ENCODE measurements at regions not wholly inside any gene's neighbourhood (a gene's known extent, or its start where the extent isn't known, plus 50 kb on each side); places are given as distances from the start of the nearest gene placed in this dataset.
"Not testable (repeated sequence)": the region's sequence is repeated elsewhere in the genome, so short reads cannot be mapped to it uniquely, and the experiment has no call there.

DNA sequence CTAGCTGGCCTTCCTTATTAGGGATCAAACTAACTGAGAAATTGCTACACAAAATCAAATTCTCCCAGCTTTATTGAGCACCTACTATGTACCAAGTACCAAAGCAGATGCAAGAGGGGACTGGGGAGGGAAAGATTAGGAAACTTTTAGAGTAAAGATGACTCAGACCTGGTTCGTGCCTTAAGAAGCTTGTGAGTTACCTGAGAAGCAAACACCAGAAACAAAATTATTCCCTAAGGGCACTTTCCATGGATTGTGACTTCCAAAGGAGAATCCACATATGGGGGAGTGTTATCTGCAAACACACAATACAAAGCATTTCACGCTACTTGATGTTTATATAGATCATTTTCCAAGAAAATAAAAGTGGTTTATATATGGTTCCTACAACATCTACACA lies 326.9 kb upstream of the HNRNPA3 start:
- DNase-seq = no peak

DNA sequence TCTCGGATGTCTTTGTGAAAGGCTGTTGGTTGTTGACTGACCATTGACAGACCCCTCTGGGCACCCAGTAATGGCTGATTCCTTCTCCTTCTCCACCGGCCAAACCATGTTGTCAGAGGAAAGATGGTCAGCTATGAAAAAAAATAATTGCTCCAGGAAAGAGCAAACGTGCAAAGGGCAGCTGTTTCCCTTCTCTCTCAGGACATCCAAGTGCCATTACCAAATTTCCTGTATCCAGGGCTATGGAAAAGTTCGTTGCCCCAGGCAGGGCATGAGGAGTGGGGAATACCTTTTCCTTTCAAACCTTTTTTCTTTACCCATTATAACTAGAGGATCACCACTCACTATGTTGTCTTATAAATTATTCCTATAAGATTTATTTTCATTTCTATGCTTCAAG lies 321.5 kb upstream of the HNRNPA3 start:
- DNase-seq = no peak

DNA sequence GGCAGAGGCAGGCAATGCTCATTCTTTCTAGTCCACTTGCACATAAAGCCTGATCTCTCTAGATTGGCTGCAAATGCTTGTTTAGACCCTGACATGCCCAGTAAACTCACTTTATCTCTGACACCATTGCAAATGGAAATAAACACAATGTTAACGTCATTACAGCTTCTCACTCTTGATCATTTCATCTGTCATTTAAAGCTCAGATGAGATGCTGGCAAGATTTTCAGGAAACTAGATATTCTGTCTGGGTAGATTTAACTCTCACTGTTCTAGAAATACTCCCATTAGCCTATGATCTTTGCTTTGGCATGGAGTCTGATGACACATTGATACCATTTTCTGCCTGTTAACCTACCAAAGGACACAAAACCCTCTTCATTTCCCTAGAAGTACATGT lies 320.7 kb upstream of the HNRNPA3 start:
- no peak for DNase-seq

DNA sequence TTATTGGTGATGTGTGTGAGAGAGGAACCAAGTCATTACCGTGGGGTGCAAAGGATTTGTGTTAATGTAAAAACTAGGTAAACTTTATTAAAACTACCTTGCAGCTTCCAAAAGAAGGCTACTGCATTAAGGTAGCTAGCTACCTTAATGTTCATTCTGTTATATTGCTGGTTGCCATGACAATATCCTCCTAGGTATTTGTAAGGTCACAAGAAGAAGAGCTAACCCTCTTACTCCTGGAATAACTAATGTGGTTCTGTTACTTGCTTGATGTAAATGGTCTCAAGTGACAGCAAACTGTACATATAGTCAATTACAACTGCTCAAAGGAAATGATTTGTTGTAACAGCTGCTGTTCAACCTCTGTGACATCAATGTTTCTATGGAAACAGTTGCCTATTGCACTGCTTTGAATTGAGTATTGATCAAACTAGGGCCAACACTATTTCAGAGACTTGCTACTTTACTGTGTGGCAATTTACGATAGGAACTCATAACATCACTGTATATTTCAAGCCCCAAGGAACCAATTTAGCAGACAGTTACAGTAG lies 319.8 kb upstream of the HNRNPA3 start:
- DNase-seq = no peak

DNA sequence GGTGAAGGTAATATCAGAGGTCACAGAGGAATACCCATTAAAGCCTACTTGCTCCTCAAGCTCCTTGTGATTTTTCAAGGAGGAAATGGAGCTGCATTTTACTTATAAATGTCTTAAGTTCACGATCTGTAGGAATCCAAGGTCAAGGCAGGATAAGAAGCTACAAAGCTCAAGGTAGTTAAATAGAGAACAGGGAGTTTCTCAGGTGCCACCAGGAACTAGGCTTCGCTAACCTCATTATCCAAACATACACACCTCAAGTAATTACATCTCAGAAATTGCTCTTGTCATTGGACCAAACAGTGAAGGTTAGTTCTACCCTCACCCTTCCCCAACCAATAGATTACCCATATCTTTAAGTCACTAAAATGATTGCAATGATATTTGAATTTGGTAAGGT lies 317.4 kb upstream of the HNRNPA3 start:
- DNase-seq = no peak

DNA sequence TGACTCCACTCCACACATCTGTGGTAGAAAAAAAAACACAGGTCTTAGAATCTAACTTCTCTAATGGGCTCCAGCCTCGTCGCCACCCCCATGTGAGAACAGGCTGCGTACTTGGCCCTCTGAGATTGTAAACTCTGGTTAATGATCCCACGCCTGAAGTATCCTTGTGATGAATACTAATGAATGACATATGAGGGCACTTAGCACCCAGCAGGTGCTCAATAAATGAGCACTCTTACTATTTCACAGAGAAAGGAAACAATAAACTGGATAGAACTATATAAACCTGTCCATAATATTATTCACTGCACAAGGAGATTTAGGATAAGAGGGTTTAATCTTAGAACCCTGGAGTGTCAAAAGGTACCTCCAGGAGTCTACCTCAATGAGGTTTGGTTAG lies 310.1 kb upstream of the HNRNPA3 start:
- no peak for DNase-seq

DNA sequence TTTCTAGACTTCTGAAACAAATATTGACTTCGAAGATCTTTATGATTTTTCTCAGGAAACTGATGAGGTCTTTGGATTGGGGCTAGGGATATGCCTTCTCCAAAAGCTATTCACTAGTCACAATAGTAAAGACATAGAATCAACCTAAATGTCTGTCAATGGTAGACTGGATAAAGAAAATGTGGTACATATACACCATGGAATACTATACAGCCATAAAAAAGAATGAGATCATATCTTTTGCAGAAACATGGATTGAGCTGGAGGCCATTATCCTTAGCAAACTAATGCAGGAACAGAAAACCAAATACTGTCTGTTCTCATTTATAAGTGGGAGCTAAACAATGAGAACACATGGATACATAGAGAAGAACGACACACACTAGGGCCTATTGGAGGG lies 308.5 kb upstream of the HNRNPA3 start:
- DNase-seq = not testable (repeated sequence)

DNA sequence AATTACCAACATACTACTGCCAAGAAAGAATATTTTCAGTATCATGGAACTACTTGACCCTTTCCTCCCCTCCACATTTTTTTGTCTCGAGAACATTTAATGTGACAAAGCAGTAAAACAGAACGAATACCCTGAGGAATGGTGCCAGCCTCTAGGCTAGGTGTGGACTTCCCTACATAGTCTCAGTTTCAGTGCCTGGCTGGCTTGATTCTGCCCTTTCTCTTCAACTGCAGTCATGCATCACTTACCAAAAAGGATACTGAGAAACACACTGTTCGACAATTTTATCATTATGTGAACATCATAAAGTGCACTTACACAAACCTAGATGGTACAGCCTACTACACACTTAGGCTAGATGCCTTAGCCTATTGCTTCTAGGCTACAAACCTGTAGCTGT lies 305.3 kb upstream of the HNRNPA3 start:
- DNase-seq = no peak

DNA sequence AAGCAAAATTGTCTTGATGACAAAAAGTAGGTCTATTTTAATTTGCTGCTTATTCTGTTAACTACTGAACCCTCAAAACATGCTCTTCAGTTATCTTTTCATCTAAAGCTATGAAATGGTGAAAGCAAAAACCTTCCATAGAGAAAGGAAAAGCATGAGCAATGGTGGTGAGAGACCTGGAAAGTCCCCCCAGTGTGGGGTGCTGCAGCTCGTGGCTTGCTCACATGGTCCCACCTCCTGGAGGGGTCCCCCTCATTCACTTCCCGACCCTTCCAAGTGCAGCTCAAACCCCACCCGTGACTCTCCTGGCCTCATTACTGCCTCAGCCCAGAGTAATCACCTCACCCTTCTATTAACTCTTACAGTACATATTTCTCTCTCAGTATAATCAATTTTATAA lies 301.8 kb upstream of the HNRNPA3 start:
- no peak for DNase-seq

DNA sequence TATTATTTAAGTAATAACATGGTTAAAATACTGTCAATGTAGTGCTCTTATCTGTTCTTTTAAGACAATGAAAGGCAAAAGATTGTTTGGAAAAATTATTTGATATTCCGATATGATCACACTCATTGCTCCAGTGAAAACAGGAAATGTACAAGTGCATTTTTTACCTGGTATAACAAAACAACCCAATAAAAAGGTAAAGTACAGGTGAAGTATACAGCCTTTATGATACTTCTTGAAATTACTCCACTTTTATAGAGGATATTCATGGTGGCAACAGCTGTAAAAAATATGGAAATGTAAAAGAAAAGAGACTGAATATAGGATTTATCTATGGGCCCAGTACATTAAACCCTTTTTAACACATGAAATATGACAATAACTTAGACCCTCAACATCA lies 298.6 kb upstream of the HNRNPA3 start:
- no peak for DNase-seq

DNA sequence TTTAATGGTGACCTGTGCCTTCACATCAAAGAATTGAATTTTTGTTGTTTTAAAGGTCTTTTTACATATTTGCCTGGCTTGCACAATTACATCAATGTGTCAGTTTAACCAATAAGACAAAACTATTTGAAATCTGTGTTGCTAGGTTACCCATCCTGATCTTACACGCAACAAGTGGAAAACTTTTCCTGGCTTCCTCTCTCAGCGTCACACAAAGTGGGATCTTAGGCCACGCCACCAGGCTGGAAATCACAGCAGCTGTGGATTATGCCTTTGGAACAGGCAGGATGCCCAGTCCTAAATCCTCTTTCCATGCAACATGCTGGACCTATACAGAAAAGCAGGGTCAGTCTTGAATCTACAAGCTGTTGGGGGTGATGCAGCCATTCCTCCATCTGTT lies 298.2 kb upstream of the HNRNPA3 start:
- no peak for DNase-seq

DNA sequence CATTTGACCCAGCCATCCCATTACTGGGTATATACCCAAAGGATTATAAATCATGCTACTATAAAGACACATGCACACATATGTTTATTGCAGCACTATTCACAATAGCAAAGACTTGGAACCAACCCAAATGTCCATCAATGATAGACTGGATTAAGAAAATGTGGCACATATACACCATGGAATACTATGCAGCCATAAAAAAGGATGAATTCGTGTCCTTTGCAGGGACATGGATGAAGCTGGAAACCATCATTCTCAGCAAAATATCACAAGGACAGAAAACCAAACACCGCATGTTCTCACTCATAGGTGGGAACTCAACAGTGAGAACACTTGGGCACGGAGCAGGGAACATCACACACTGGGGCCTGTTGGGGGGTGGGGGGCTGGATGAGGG lies 290.0 kb upstream of the HNRNPA3 start:
- DNase-seq = not testable (repeated sequence)

DNA sequence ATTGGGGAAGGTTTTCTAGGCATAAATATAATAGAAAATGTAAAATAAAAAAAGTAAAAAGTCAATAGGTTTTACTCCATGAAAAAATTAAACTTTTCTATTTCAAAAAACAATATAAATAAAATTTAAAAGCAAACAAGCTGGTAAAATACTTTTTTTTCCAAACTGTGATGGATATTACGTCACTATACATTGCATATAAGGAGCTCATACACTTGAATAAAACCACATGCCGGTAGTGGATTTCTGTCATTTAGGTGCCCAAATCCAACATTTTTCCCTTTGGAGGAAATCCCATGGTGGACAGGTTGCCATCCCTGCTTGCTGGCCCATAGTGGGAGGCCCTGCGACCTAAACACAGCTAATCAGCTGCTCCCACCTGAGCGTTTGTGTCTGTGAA lies 289.4 kb upstream of the HNRNPA3 start:
- no peak for DNase-seq

DNA sequence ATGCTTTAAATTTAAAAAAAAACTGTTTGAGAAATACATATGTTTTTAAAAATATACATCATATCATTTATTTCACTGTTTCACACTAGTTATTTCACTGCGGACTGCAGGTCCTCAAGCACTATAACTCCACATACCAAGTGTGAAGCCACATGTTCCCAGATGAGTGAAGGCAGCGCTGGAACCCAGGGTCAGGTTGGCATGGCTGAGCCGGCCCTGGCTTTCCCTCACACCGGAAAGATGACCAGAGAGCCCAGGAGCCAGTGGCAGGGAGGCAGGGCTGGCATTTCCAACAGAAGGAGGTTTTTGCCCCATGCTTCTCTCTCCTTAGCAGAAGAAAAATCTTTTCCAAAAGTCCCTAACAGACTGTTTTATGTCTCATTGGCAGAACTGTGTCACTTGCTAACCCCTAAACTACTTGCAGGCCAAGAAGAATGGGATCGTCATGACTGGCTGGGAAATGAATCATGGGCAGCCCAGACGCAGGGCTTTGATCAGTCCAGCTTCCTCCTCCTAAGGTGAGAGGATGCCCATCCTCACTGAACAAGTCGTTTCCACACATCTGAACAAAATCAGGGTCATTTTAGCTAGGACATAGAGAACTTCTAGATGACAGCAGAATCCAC lies 287.6 kb upstream of the HNRNPA3 start:
- no peak for DNase-seq

DNA sequence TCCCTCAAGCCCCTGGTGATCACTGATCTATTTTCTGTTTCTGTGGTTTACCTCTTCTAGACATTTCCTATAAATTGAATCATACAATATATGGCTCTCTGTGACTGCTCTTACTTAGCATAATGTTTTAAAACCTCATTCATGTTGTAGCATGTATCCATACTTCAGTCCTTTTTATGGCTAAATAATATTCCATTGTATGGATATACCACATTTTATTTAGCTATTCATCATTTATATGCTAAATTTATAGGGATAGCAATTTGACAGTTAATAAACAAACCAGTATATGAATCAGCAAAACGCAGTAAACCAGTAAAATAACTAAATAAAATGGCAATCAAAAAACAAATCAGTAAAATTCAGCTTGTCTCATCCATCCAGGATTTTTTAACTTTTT lies 286.1 kb upstream of the HNRNPA3 start:
- DNase-seq = no peak

DNA sequence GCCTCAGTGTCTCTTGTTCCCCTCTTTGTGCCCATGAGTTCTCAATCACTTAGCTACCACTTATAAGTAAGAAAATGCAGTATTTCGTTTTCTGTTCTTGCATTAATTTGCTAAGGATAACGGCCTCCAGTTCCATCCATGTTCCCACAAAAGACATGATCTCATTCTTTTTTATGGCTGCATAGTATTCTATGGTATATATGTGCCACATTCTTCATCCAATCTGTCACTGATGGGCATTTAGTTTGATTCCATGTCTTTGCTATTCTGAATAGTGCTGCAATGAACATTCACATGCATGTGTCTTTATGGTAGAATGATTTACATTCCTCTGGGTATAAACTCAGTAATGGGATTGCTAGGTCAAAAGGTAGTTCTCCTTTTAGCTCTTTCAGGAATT lies 283.2 kb upstream of the HNRNPA3 start:
- DNase-seq = not testable (repeated sequence)

DNA sequence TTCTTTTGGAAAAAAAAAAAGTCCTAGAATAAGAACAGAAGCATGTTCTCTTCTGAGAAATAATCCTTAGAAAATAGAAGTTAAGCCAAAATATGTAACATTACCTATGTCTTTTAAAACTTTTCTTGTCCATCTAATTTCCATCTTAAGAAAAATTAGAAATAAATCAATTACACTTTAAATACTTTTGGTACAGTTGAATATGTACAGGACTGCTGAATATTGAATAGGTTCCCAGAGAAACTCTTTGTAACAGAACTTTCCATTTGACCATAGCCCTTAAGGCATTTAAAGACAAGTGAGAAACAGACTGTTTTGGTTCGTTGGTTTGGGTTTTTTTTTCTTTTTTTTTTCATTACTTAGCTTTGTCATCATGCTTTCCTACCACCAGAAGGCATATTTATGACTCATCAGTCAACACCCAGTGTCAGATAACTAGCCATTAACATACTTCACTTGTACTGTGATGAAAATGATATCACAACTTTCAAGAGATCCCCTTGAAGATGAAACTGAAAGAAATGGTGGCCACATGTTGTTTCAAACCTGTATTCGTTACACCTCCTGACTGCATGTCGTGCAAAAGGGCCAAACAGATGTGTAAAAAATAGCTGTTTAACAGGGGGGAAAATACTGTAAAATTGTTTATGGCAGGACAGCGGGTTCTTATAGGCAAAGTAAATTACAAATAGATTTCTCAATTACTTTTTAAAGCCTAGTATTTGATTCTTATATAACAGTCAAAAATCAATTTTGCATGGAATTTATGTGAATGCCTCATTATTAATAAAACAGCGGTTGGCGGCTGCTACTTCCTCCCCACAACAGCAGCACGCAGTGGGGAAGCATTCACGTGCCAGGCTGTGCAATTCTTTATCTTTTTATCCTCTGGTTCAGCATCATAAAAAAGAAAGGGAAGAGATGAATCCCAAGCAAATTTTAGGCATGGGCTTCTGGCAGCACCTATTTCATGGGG lies 280.7 kb upstream of the HNRNPA3 start:
- DNase-seq = no peak

DNA sequence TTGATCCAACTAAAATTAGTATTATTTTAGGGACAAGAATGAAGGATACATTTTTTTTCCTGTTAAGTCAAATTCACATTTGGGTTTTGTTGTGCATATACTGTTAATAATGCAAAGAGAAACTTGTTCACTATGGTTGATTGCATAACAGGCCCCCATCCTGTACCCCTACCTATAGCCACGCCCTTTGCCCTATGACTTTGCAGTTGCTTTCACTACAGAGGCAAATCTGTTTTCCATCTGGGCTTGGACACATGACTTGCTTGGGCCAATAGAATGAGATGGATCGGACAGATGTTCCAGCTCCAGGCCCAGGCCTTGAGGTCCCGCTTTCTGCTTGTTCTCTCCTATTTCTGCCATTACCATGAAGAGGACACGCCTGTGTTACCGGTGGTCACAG lies 278.5 kb upstream of the HNRNPA3 start:
- DNase-seq = no peak

DNA sequence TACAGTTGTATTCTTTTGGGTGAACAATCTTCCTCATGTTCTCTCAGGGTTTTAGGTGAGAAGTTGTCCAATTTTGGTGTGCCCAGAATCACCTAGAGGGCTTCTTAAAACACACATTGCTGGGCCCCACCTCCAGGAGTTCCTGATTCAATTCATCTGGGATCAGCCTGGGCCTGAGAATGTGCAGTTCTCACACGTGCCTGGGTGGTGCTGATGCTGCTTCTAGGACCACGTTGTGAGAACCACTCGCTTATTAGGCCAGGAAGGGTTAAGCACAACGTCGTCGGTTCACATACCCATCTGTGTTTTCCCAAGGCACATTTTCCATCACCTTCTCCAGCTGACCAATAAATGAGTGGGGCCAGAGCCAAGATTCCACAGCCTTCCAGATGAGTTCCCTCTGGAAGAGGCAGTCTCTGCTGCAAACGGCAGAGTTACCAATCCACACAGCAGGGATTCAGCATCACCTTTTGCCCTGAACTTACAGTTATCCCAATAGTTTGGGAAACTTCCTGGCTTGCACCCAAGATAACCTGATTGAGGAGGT lies 277.7 kb upstream of the HNRNPA3 start:
- no peak for DNase-seq

DNA sequence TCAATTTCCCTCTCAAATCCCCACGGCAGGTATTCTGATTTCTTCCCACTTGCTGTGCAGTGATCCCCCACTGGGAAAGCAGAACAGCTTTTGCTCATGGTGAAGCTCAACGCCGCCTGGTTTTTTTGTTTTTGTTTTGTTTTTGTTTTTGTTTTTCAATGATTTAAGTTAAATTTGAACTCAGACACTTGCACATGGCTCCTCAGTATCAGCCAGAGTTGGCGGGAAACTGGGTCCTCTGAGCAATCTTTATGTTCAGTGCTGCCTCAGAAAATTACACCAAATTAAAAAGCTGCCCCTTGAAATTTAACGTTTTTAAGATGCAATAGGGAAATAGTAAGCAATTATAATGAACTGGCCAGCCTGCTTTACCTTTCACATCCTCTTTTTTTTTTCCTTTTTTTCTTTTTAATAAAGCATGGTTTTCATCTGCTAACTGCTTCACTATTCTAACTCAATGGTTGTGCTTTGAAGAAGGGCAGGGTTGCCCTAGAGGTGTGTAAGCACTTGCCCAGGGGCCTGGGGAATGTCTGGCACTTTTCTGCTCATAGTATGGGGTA lies 277.0 kb upstream of the HNRNPA3 start:
- no peak for DNase-seq

DNA sequence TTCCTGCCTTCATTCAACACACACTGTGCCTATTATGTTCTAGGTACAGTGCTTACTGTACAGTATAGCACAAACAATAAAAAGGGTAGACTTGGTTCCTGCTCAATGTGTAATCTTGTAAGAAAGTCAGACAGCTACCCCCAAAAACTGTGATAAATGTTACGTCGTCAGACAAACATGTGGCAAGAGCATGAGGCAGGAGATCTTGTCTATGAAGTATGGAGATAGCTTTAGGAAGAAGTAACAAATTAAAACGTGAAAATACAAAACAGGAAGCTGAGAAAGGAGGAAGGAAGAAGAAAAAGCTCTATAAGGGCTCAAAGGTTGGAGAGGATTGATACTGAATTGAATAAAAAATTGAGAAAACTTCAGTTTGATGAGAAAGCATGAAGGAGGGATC lies 276.2 kb upstream of the HNRNPA3 start:
- DNase-seq = no peak

DNA sequence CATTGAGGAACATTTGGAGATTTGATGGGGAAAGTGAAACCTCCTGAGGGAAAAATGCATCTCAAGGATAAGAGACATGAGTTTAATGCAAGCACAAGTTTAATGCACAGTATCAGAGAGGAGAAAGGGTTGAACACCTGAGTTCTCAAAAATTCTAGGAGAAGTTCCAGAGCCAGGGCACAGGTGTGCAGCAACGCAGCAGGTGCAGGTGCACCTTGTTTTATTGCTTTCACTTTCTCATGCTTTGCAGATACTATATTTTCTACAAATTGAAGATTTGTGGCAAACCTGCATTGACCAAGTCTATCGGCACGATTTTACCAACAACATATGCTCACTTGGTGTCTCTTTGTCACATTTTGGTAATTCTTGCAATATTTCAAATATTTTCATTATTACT lies 267.6 kb upstream of the HNRNPA3 start:
- DNase-seq = no peak

DNA sequence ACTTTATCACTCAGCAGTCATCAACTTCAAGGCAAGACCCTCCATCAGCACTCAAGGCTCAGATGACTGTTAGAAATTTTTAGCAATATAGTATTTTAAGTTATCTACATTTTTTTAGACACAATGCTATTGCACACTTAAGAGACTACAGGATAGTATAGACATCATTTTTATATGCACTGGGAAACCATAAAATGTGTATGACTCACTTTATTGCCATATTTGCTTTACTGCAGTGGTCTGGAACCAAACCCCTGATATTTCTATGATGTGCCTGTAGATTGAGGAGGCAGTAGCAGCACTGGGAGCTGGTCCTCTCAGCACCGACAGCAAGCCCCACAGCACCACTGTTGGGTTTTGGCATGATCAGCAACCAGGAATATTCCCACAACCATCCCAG lies 264.8 kb upstream of the HNRNPA3 start:
- no peak for DNase-seq

DNA sequence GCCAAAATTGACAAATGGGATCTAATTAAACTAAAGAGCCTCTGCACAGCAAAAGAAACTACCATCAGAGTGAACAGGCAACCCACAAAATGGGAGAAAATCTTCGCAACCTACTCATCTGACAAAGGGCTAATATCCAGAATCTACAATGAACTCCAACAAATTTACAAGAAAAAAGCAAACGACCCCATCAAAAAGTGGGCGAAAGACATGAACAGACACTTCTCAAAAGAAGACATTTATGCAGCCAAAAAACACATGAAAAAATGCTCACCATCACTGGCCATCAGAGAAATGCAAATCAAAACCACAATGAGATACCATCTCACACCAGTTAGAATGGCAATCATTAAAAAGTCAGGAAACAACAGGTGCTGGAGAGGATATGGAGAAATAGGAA lies 261.4 kb upstream of the HNRNPA3 start:
- DNase-seq = not testable (repeated sequence)

Data from activated CD8-positive, alpha-beta memory T cell treated with anti-CD3 and anti-CD28 coated beads for 24 hours (primary cell).